H1 (cell line): ENCODE measurements at regions not wholly inside any gene's neighbourhood (a gene's known extent, or its start where the extent isn't known, plus 50 kb on each side); places are given as distances from the start of the nearest gene placed in this dataset.

Experiments
- CTCF ChIA-PET: fragments of 300-600 bp; sonication (Branson Sonifier 250); formaldehyde crosslinking; loops from one replicate; lab custom pipeline; 2021; ENCODE audit not compliant: partially characterized antibody; lab: Charles Lee
- POLR2A ChIA-PET: fragments of 300-600 bp; sonication (Branson Sonifier 250); formaldehyde crosslinking; loops from one replicate; lab custom pipeline; 2021; ENCODE audit warnings: inconsistent platforms; ENCODE audit not compliant: partially characterized antibody; lab: Charles Lee
- DNase-seq, 2 experiments: peaks; one replicate each; pipeline versions ENCODE4 v3.0.0 to v3.0.0-alpha.2; 2010 to 2022; ENCODE audit warnings: low spot score in 2 of 2, low read depth in 1 of 2, mixed read lengths in 1 of 2
- FAIRE-seq: peaks from 2 replicates; lab custom pipeline; 2011; peaks lifted over from hg19 to GRCh38; lab: Jason Lieb, UNC
- H2AFZ ChIP-seq: 2 replicates; pipeline ENCODE4 v1.8.1; 2012; ENCODE audit warnings: low read length, inconsistent platforms
- H2AK5ac ChIP-seq: 2 replicates; pipeline ENCODE4 v1.6.1; 2013; ENCODE audit warnings: low read depth, low read length
- H2BK120ac ChIP-seq: replicated peaks from 2 replicates; pipeline ENCODE3; 2013; ENCODE audit warnings: low read depth, low read length, inconsistent platforms
- H2BK12ac ChIP-seq: 2 replicates; pipeline ENCODE4 v1.6.1; 2013; ENCODE audit warnings: low read depth, low read length
- H2BK15ac ChIP-seq: 2 replicates; pipeline ENCODE4 v1.6.1; 2013; ENCODE audit warnings: low read length
- H2BK20ac ChIP-seq: 2 replicates; pipeline ENCODE4 v1.6.1; 2013; ENCODE audit warnings: low read length
- H2BK5ac ChIP-seq: 2 replicates; pipeline ENCODE4 v1.6.1; 2013; ENCODE audit warnings: low read depth, low read length
- H3K14ac ChIP-seq: 2 replicates; pipeline ENCODE4 v1.6.1; 2013; ENCODE audit warnings: inconsistent platforms; ENCODE audit not compliant: insufficient read length
- H3K18ac ChIP-seq: 2 replicates; pipeline ENCODE4 v1.6.1; 2013; ENCODE audit warnings: low read length; ENCODE audit errors: extremely low read depth
- H3K23ac ChIP-seq: 2 replicates; pipeline ENCODE4 v1.6.1; 2013; ENCODE audit warnings: inconsistent platforms; ENCODE audit not compliant: insufficient read length
- H3K23me2 ChIP-seq: 2 replicates; pipeline ENCODE4 v1.6.1; 2013; ENCODE audit warnings: low read depth, low read length
- H3K27ac ChIP-seq: 2 replicates; pipeline ENCODE4 v1.6.1; 2011; ENCODE audit warnings: low read depth, low read length, inconsistent platforms
- H3K27me3 ChIP-seq, 4 experiments: replicated peaks in 1 of 4; 1 replicate in 1 of 4; 2 replicates in 3 of 4; pipeline versions ENCODE4 v1.6.1 to v1.8.1; 2011 to 2013; ENCODE audit warnings: low read length in 3 of 4, mild to moderate bottlenecking in 3 of 4, inconsistent platforms in 2 of 4, mixed read lengths in 2 of 4, moderate library complexity in 1 of 4; ENCODE audit not compliant: control insufficient read depth in 3 of 4, insufficient read depth in 3 of 4; ENCODE audit errors: extremely low read depth in 1 of 4
- H3K36me3 ChIP-seq, 4 experiments: 2 replicates each; pipeline versions ENCODE4 v1.6.1 to v1.8.1; 2011 to 2013; ENCODE audit warnings: mild to moderate bottlenecking in 4 of 4, low read length in 3 of 4, moderate library complexity in 2 of 4, control low read depth in 1 of 4, inconsistent platforms in 1 of 4; ENCODE audit not compliant: insufficient read depth in 4 of 4, control insufficient read depth in 2 of 4
- H3K4ac ChIP-seq: replicated peaks from 2 replicates; pipeline ENCODE3; 2013; ENCODE audit warnings: low read length, low read depth, mixed read lengths, inconsistent platforms; ENCODE audit not compliant: insufficient read length
- H3K4me1 ChIP-seq, 4 experiments: replicated peaks in 1 of 4; 1 replicate in 1 of 4; 2 replicates in 3 of 4; pipeline versions ENCODE4 v1.6.1 to v1.8.1; 2011 to 2013; ENCODE audit warnings: low read length in 3 of 4, inconsistent platforms in 2 of 4, mixed read lengths in 1 of 4; ENCODE audit not compliant: insufficient read depth in 4 of 4, control insufficient read depth in 3 of 4
- H3K4me2 ChIP-seq, 2 experiments: 2 replicates each; pipeline versions ENCODE4 v1.6.1 to v1.8.1; 2011 to 2013; ENCODE audit warnings: low read depth in 2 of 2, low read length in 2 of 2, control low read depth in 1 of 2, inconsistent platforms in 1 of 2, mild to moderate bottlenecking in 1 of 2; ENCODE audit not compliant: insufficient read depth in 1 of 2
- H3K4me3 ChIP-seq, 4 experiments: fragments of 200-600, 300-600 bp in 1 of 4; sonication (generic), shearing (Covaris generic), sonication (Bioruptor Twin) in 1 of 4; 2 replicates each; pipeline versions ENCODE4 v1.5.1 to v1.8.1; 2011 to 2016; ENCODE audit warnings: low read length in 4 of 4, low read depth in 3 of 4, control low read depth in 2 of 4, inconsistent platforms in 2 of 4, mild to moderate bottlenecking in 2 of 4, mixed read lengths in 1 of 4, moderate library complexity in 1 of 4; ENCODE audit not compliant: insufficient read depth in 2 of 4; ENCODE audit errors: extremely low read depth in 1 of 4
- H3K56ac ChIP-seq: replicated peaks from 2 replicates; pipeline ENCODE3; 2013; ENCODE audit warnings: low read depth, mild to moderate bottlenecking, mixed read lengths, low read length, inconsistent platforms; ENCODE audit not compliant: insufficient read length
- H3K79me1 ChIP-seq: 2 replicates; pipeline ENCODE4 v1.6.1; 2013; ENCODE audit warnings: low read depth, low read length, control low read depth
- H3K79me2 ChIP-seq, 2 experiments: 2 replicates each; pipeline versions ENCODE4 v1.6.1 to v1.8.1; 2012 to 2013; ENCODE audit warnings: low read length in 2 of 2, mild to moderate bottlenecking in 2 of 2, inconsistent platforms in 1 of 2; ENCODE audit not compliant: insufficient read depth in 2 of 2, control insufficient read depth in 1 of 2
- H3K9ac ChIP-seq, 4 experiments: replicated peaks in 1 of 4; 1 replicate in 1 of 4; 2 replicates in 3 of 4; pipeline versions ENCODE4 v1.6.1 to v1.8.1; 2011 to 2013; ENCODE audit warnings: low read depth in 3 of 4, low read length in 3 of 4, control low read depth in 2 of 4, mild to moderate bottlenecking in 2 of 4, moderate library complexity in 2 of 4, inconsistent platforms in 1 of 4; ENCODE audit errors: extremely low read depth in 1 of 4
- H3K9me3 ChIP-seq, 2 experiments: 2 replicates each; pipeline versions ENCODE4 v1.6.1 to v1.8.1; 2012 to 2013; ENCODE audit warnings: mild to moderate bottlenecking in 2 of 2, moderate library complexity in 2 of 2, control low read depth in 1 of 2, inconsistent platforms in 1 of 2, low read depth in 1 of 2, low read length in 1 of 2, mixed read lengths in 1 of 2; ENCODE audit not compliant: insufficient read depth in 2 of 2
- H4K20me1 ChIP-seq, 2 experiments: replicated peaks in 1 of 2; 2 replicates each; pipeline versions ENCODE3 to v1.8.1; 2011 to 2013; ENCODE audit warnings: inconsistent platforms in 2 of 2, low read length in 2 of 2, mild to moderate bottlenecking in 1 of 2; ENCODE audit not compliant: insufficient read depth in 2 of 2, control insufficient read depth in 1 of 2
- H4K5ac ChIP-seq: 2 replicates; pipeline ENCODE4 v1.6.1; 2013; ENCODE audit warnings: low read length, low read depth, mixed read lengths, inconsistent platforms; ENCODE audit not compliant: insufficient read length
- H4K8ac ChIP-seq: 2 replicates; pipeline ENCODE4 v1.8.0; 2013; ENCODE audit warnings: mild to moderate bottlenecking, moderate library complexity, low read length, inconsistent platforms; ENCODE audit not compliant: insufficient read depth; ENCODE audit errors: extremely low read depth
- H4K91ac ChIP-seq: replicated peaks from 2 replicates; pipeline ENCODE3; 2013; ENCODE audit warnings: low read length, mixed read lengths, inconsistent platforms; ENCODE audit not compliant: insufficient read length
- BCL11A ChIP-seq, 2 experiments: IDR thresholded peaks; one replicate each; pipeline ENCODE4 v1.6.1; 2011; ENCODE audit warnings: low read depth in 2 of 2, low read length in 2 of 2, mild to moderate bottlenecking in 2 of 2
- RXRA ChIP-seq: IDR thresholded peaks from 2 replicates; pipeline ENCODE4 v1.6.1; 2011; ENCODE audit warnings: low read depth, mild to moderate bottlenecking, low read length, moderate library complexity; ENCODE audit not compliant: insufficient read depth
- YY1 ChIP-seq: IDR thresholded peaks from 2 replicates; pipeline ENCODE4 v1.6.1; 2011; ENCODE audit warnings: low read depth, mild to moderate bottlenecking, low read length
- WGBS, 2 experiments: shearing (Covaris generic) in 1 of 2; methylation state at CpG; one replicate each; pipeline versions ENCODE4 v1.1.6 to v1.1.7; 2013 to 2015; ENCODE audit warnings: low lambda C conversion rate in 2 of 2, mixed read lengths in 2 of 2, inconsistent platforms in 1 of 2, low coverage in 1 of 2, missing lambda C conversion rate in 1 of 2; ENCODE audit not compliant: insufficient replicate concordance in 2 of 2, insufficient coverage in 1 of 2, insufficient read length in 1 of 2; ENCODE audit errors: extremely low coverage in 1 of 2, missing lambda C conversion rate in 1 of 2; 5-methylcytosine and 5-hydroxymethylcytosine counted together

GRCh38 chr13:65623148-65623547 is 1607.0 kb downstream of the PCDH9 start:
- DNase-seq (no peak), FAIRE-seq (no peak)
- H4K8ac ChIP-seq = no peak overlapping the region
- H4K5ac ChIP-seq = no peak overlapping the region
- H3K79me2 ChIP-seq = no peaks in the 10 kb centered on the region
- H2BK12ac ChIP-seq = no peak overlapping the region
- H3K79me1 ChIP-seq = no peaks in the 10 kb centered on the region
- H2BK120ac ChIP-seq = no peak overlapping the region
- H2AFZ ChIP-seq = no peak overlapping the region
- no peak overlapping the region for H3K4me2 ChIP-seq
- no peak overlapping the region for H2BK5ac ChIP-seq
- WGBS, 2 experiments = 96% methylated on average over 3 of the region's 3 CpGs; no CpG with 5 or more reads in 1 of the 2 experiments
- H2BK20ac ChIP-seq = no peak overlapping the region
- H3K14ac ChIP-seq = no peak overlapping the region
- TF ChIP-seq YY1 = no peak
- no peak for TF ChIP-seq RXRA
- TF ChIP-seq BCL11A (IDR thresholded peaks at IDR 0.05; ENCODE audit: low read depth in 2 of 2, low read length in 2 of 2) = no peak
- H4K20me1 ChIP-seq = no peaks in the 10 kb centered on the region
- H3K27me3 ChIP-seq = no peaks in the 10 kb centered on the region
- POLR2A ChIA-PET = no interaction called here
- CTCF ChIA-PET = no interaction called here
- H3K18ac ChIP-seq = no peak overlapping the region
- H2AK5ac ChIP-seq = no peak overlapping the region
- no peaks in the 10 kb centered on the region for H3K23me2 ChIP-seq
- no peaks in the 10 kb centered on the region for H3K4me1 ChIP-seq
- H3K9me3 ChIP-seq = no peaks in the 10 kb centered on the region
- no peak overlapping the region for H3K27ac ChIP-seq
- H2BK15ac ChIP-seq = no peak overlapping the region
- H3K56ac ChIP-seq = no peak overlapping the region
- no peak overlapping the region for H3K23ac ChIP-seq
- no peak overlapping the region for H4K91ac ChIP-seq
- H3K4ac ChIP-seq = no peak overlapping the region
- H3K4me3 ChIP-seq = no peak overlapping the region
- no peak overlapping the region for H3K9ac ChIP-seq
- no peaks in the 10 kb centered on the region for H3K36me3 ChIP-seq
